Activated naive CD8-positive, alpha-beta T cell treated with anti-CD3 and anti-CD28 coated beads, Interleukin-2, amount 50 U/mL, for 16 hours (primary cell): ENCODE measurements at regions not wholly inside any gene's neighbourhood (a gene's known extent, or its start where the extent isn't known, plus 50 kb on each side); places are given as distances from the start of the nearest gene placed in this dataset.
"Not testable (repeated sequence)": the region's sequence is repeated elsewhere in the genome, so short reads cannot be mapped to it uniquely, and the experiment has no call there.

Experiments used
- DNase-seq: peaks from one replicate; pipeline ENCODE4 v3.0.0-alpha.2; 2020; ENCODE audit warnings: low read depth, low spot score

- not testable (repeated sequence) for DNase-seq
Observed at GRCh38 chr6:26720663-26721218, 61.2 kb upstream of the ZNF322 start.

- not testable (repeated sequence) for DNase-seq
Observed at GRCh38 chr6:26730019-26730766, 70.6 kb upstream of the ZNF322 start.

DNA sequence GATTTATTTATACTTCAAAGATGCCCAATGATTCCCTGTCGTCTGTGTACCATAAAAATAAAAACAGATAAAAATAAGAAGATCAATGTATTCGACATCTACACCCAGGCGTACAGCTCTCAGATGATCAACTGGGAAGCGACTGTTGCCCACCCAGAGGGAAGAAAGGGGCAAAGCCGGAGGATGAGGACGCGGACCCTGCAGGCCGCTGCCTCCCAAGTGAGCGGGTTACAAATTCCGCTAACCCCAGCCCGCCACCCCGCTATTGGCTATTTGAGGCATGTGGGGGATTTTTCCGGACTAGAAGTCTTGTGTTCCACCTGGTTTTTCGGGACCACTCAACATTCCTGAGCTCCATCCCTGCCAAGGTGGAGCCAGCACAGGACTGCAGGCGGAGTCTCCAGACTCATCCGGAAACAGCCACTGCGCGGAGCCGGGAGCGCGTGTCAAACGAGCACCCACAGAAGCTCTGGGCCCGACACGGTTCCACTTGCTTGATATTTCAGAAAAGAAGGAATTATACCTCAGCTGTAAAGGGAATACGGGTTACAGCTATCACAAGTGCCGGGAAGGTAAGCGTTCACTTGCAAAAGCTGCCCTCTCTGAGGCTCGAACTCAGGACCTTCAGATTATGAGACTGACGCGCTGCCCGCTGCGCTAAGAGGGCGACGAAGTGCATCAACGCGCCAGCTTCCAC, 75.4 kb upstream of the ZNF322 start:
- not testable (repeated sequence) for DNase-seq

- DNase-seq = no peak
Observed at GRCh38 chr6:26739811-26740210, 80.3 kb upstream of the ZNF322 start.

GRCh38 chr6:26743157-26743821, 83.7 kb upstream of the ZNF322 start:
- no peak for DNase-seq

DNA sequence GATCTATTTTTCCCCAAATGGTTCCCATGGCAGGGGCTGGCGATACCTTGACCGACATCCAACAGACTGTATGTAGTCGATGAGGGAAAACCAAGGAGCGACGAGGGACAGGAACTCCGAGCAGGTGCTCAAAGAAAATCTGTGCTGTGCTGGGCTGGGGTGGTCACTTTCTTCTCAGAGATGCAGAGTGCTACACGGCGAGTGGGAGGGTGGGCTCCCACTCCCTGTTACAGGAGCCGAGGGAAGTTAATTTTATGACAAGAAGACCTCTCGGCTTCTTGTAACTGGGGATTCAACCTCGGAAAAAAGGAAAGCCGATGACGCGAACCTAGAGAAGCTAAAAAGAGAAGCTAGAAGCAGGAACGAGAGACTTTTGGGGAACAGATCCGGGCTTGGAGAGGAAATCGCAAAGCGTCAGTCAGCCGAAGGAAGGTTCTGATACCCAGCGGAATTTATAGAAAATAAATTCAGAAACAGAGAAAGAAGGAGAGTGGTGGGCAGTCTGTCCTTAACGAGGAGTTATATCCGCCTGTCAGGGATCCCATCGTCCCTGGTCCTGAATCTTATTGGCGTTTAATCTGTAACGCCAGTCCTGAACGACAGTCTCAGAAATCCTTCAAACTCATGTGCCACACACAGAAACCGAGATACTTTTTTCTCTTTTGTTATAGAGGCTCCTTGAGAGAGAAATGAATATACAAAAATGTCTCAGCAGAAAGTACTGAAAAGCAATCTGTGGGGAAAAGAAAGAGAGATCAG, 84.6 kb upstream of the ZNF322 start:
- no peak for DNase-seq

GRCh38 chr6:26744837-26745282, 85.3 kb upstream of the ZNF322 start:
- DNase-seq = not testable (repeated sequence)

- not testable (repeated sequence) for DNase-seq
Observed at GRCh38 chr6:26745964-26746363, 86.4 kb upstream of the ZNF322 start.

DNA sequence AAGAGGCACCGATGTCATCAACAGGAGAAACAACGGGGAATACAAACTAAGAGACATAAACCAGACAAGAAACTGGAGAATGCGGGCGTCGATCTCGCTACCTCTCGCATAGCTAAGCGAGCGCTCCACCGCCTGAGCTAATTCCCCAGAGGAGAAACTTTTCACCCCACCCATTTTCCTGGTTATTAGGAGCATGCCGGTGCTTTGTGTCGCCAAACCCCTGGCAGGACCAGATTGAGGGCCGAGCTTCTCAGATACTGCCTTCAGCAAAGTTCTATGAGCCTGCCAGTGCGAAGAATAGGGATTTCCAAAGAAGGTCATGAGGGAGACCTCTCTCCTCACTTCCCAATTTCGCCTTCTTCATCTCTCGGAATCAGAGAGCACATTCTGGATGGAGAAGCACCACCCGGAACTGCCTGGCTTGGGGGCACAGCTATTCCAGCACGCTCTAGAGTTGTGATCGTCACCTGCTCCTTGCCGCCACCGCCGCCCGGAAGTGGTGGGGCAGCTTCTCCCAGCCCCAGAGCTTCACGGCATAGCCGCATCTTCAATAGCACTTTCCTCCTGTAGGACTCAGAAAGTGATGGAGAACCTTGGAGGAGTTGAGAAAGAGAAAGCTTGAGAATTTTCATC, 89.7 kb upstream of the ZNF322 start:
- DNase-seq = not testable (repeated sequence)

DNA sequence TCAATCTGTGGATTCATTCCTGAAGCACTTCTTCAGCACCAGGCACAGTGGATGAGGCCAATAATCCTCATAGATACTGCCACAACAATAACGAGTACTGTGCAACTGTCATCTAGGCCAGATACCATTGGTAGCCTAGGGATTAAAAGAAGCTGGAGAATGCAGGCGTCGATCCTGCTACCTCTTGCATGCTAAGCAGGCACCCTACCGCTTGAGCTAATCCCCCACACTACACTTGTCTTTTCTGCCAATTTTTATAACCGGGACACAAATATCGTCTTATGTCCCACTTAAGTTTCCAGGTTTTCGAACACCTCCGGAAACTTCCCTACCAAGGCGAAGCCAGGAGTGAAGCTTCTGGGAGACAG, 90.2 kb upstream of the ZNF322 start:
- not testable (repeated sequence) for DNase-seq

DNA sequence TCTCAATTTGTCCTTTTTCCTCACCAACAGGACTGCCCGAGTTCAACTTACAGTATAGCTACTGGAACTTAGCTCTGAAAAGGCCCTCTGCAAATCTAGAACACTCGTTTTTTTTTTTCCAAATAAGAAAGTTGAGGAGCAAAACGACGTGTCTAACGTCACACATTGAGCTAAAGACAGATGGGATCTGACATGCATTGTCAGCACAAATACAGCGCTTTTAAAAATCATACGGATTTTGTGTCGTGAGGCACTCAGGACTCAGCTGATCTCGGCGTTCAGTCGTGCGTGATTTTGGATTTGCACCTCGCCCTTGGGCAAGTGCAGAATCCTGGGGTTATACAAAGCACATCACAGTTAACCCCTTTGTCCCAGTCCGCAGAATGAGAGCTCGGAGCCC, 94.7 kb upstream of the ZNF322 start:
- DNase-seq = no peak

DNA sequence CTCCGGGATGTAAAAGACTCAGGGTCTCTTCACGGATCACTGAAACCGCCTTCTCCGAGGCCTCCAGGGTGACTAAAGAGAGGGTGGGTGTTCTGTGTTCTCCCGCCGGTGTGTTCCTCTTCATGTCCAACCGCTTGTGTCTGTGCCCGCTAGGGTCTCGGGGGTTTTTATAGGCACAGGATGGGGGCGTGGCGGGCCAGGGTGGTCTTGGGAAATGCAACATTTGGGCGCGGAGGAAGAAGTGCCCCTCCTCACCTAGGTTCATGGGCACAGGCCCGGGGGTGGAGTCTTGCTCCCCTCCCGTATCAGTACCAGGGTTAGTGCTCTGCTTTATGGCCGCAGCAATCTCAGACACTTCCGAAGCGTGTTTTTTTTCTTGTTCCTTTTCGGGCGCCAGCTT, 95.3 kb upstream of the ZNF322 start:
- not testable (repeated sequence) for DNase-seq

GRCh38 chr6:26756067-26756805, 96.7 kb upstream of the ZNF322 start:
- DNase-seq = not testable (repeated sequence)

- not testable (repeated sequence) for DNase-seq
Observed at GRCh38 chr6:26766203-26766902, 106.8 kb upstream of the ZNF322 start.

GRCh38 chr6:26770941-26771666, 111.6 kb upstream of the ZNF322 start:
- DNase-seq = not testable (repeated sequence)

DNA sequence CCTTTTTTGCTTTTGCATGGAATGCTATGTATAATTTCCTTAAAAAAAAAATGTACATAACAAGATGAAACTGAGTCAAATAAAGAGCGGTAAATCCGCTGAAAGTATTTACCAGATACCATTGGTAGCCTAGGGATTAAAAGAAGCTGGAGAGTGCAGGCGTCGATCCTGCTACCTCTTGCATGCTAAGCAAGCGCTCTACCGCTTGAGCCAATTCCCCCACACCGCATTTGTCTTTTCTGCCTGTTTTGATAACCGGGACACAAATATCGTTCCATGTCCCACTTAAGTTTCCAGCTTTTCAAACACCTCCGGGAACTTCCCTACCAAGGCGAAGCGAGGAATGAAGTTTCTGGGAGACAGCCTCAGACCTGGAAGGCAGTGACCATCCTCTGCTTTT, 113.9 kb upstream of the ZNF322 start:
- DNase-seq = not testable (repeated sequence)

- DNase-seq = not testable (repeated sequence)
Observed at GRCh38 chr6:26780563-26780962, 121.0 kb upstream of the ZNF322 start.

GRCh38 chr6:26795474-26796307, 136.1 kb upstream of the ZNF322 start:
- DNase-seq = not testable (repeated sequence)
